HG03103 (cell line): ENCODE measurements at regions not wholly inside any gene's neighbourhood (a gene's known extent, or its start where the extent isn't known, plus 50 kb on each side); places are given as distances from the start of the nearest gene placed in this dataset.
"Not testable (repeated sequence)": the region's sequence is repeated elsewhere in the genome, so short reads cannot be mapped to it uniquely, and the experiment has no call there.

Experiments
- ATAC-seq: cut with Tn5 transposase; IDR thresholded peaks from one replicate; pipeline ENCODE4 v1.9.1; 2021; ENCODE audit warnings: low read depth; ENCODE audit not compliant: unreplicated experiment

DNA sequence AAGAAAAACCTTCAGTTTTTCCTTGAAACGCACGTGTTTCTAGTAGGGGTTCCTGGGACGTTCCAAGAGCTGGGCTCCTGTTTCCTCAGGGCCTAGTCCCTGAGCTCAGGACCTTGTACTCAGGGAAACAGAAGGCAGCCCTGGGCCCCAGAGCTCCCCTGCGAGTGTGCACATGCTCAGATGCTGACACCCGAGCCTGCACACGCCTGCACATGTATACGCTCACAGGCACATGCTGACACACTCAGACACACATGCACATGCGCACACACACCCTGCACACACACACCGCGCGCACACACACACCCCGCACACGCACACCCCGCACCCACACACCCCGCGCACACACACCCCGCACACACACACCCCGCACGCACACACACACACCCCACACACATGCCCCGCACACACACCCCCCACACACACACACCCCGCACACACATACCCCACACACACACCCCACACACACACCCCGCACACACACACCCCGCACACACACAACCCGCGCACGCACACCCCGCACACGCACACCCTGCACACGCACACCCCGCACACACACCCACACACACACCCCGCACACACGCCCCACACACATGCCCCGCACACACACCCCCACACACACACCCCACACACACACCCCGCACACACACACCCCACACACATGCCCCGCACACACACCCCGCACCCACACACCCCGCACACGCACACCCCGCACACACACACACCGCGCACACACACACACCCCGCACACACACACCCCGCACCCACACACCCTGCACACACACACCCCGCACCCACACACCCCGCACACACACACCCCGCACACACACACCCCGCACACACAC lies 52.2 kb downstream of the CALML3 start:
- no peak for ATAC-seq

DNA sequence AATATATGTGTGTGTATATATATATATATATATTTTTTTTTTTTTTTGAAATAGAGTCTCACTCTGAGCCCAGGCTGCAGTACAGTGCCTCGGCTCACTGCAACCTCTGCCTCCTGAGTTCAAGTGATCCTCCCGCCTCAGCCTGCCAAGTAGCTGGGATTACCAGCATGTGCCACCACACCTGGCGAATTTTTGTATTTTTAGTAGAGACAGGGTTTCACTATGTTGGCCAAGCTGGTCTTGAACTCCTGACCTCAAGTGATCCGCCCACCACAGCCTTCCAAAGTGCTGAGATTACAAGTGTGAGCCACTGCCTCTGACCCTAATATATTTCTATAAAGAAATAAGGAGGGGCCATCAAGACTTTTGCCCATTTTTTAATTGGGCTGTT lies 55.3 kb downstream of the CALML3 start:
- not testable (repeated sequence) for ATAC-seq

DNA sequence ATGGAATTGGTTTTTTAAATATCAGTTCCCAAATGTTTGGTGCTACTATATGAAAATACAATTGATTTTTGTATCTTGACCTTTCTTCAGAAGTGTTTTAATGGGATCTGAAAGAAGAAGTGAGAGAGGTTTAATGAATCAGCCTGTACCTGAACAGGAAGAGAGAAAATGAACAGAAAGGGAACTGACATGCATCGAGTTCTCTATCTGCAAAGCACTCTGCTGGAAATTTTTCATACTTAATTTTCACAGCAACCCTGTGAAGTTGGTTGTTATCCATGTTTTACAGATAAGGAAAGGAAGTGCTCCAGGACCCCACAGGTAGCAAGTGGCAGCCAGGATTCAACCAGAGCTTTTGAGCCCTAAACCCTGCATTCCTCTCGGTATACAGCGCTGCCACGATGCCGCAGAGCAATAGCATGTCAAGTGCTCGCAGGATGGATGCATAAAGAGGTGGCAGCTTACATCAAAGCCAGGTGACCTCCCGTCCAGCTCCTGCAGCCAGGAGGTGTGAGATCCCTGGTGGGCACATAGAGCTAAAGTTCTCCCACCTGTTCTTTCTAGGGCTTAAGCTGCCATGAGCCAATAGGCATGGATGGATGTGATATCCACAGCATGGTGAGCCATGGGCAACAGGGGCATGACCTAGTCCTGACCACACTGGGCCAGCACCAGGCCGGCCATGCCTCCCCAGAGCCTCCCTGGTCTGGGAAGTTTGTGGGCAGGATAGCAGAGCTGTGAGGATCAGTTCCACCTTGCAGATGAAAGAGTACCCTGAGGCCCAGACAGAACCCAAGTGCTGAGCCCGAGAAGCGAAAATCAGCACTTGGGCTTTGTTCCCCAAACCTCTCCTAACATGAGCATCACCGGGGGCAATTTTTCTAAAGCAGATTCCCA lies 57.2 kb downstream of the CALML3 start:
- ATAC-seq, result peak; percentile 50

DNA sequence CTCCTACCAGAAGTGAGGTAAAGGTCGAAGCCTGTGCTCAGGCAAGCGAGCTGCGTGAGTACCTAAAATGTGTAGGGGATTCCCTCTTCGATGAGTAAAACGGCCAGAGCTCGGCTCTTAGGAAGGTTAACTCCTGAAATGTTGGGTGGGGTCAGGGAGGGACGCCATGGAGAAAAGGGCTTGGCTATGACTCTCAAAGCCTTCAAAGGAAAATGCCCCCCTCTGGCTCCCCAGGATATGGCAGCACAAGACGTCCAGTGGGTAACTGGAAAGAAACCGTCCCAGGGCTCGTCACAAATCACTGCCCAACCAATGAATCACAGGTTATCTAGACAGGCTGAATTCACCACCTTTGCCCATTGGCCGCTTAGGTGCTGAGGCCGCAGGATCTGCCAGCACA lies 58.0 kb downstream of the CALML3 start:
- ATAC-seq, result no peak

DNA sequence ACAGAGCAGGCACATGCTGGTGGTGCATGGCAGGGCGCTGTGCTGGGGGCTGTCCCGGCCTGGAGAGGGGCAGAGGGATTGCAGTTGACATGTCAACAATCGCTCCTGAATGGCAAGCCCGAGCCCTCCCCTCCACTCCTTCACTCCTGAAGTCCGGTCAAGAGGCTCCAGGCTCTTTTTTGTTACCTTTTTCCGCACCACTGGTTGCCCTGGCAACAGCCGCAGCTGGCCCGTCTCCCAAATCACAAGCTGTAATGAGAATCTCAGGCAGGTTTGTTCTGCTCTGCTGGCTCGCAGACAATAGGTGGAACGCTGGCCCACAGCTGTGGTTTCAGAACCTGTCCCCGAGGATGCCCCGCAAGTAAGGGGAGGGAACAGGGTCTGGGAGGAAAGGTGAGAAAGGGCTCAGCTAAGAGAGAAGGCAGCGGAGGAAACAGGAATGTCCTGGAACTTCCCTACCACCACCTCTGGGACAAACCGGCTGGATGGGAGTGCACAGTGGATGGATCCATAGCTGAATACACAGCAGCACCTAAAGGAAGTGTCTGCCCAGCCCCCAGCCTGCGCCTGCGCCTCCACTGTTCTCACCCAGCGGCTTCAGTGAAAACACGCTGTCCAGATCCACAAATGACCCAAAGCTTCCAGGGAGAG lies 58.9 kb downstream of the CALML3 start:
- ATAC-seq, result peak; percentile 42

DNA sequence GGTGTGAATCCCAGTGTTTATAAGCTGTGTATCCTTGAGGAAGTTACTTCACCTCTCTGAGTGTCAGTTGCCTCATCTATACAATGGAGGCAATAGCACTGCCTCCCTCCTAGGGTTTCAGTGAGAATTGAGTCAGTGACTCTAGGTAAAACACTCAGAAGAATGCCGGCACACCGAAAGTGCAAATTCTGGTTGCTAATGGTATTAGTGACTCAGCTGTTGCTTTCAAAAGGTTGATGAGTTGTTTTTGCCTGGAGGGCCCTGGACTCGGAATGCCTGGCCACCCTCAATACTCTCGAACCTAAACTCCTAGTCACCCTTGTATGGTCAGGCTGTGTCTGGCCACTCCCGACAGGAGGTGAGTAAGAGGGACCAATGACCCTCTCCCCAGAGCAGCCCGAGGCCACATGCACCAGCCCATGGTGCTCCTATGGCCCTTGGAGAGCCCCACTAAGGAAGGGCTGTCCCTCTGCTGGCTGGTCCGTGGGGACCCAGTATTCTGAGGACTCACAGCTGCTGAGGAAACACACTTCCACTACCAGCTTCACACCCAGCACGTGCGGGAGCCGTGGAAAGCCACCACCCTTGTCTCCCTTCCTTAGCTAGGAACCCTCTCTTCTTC lies 60.2 kb downstream of the CALML3 start:
- peak; percentile 55 for ATAC-seq

DNA sequence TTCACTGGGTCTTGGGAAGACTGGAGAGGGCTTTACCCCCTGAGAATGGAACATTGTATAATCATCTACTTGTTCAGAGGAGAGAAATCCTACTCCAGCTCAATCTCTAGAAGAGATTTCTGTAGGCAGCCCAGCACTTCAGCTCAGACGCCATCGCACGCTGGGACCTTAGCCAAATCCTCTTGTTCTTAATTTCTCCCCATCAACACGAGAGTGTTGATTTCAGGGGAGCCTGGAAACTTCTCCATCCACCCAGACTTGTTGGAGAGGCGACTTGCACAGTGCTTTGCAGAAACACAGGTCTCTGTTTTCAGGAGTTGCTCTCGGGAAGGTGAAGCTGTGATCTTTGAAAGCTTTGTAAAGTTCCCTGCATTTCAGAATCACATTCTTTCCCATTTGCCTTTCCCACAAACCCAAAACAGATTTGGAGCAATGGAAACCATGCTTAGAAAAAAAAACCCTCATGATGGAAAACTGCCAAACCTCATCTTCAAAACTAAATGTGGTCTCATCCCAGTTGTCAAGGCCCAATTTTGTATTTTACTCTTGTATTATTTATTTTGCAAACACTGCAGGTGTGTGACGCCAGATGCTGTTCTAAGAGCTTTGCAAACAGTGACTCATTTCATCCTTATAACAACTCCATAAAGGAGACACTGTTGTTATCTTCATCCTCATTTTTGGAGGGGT lies 60.9 kb downstream of the CALML3 start:
- ATAC-seq, result no peak

DNA sequence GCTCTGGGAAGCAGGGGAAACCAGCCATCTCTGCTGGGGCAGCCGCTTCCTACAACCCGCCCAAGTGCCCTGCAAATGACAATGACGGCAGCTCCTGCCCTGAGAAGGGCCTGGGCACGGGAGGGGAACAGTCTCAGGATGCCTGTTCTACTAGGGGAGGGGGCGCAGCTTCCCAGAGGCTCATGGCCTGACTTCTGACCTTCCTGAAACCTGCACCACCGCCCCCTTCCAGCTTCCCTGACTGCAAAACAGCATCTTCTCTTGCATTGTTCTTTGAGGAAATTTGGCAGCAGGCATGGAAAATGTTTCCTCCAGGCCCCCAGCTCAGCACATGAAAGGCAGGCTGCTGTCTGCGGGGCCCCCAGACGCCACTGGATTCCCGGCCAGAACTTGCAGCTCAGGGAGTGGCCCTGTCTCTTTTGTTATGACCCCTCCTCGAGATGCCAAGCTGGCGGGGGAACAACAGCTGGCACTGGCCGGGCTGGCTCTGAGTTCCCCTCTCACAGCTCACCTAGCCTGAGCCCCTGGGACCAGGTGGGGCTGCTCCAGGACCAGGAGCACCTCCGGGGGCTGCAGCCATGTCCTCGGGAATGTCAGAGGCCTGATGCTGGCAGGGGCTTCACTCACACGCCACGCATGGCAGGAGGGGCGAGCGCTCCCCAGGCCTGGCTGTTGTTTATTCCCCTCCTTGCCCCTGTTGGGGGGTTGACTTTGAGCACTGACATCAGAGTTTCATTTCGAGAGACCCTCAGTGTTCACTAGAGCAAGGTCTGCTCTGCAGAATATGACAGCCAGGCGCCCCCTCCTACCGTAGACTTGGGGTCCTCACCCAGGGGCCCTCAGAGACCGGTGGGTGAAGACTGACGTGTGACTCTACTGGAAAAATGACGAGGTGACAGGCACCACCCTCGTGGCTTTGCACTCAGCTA lies 62.7 kb downstream of the CALML3 start:
- ATAC-seq, result no peak

DNA sequence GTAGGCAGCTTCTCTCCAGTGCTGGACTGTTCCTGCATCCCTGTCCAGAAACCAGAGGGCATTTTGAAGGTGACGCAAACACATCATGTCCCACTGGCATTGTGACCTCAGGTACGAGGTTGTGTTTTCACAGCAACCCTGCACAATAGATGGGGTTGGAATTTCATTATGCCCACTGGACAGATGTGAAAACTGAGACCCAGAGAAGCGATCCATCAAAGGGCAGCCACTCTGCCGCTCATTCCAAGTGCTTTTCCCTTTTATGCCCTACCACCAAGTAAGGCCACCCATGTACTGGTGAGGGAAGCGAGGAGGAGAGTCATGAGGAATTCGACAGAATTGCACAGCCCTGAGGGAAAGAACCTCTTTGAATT lies 63.3 kb downstream of the CALML3 start:
- ATAC-seq, result no peak

DNA sequence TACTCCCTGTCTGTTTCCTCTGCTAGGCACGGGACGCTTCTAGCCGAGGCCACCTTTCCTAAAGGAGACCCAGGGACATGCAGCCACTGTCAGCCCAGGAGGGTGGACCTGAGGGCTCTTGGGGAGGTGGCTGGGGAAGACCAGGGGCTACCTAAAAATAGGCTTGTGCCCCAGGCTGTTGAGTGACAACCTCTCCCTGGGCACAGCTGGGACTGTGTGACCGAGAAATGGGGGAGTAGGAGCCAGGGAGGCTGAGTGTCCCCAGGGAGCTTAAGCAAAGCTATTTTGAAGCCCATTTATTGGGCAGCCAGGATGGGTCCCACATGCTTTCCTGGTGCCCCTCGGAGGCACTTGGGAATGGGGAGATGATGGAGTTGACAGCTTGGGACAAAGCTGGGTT lies 63.8 kb downstream of the CALML3 start:
- ATAC-seq, result no peak
